HG02623 (cell line): ENCODE measurements at regions not wholly inside any gene's neighbourhood (a gene's known extent, or its start where the extent isn't known, plus 50 kb on each side); places are given as distances from the start of the nearest gene placed in this dataset.
A peak's percentile ranks its signal among the peaks of the same experiment; 100 is the strongest.

Source experiments
- ATAC-seq: cut with Tn5 transposase; IDR thresholded peaks from one replicate; pipeline ENCODE4 v1.9.1; 2021; ENCODE audit warnings: moderate library complexity; ENCODE audit not compliant: unreplicated experiment

DNA sequence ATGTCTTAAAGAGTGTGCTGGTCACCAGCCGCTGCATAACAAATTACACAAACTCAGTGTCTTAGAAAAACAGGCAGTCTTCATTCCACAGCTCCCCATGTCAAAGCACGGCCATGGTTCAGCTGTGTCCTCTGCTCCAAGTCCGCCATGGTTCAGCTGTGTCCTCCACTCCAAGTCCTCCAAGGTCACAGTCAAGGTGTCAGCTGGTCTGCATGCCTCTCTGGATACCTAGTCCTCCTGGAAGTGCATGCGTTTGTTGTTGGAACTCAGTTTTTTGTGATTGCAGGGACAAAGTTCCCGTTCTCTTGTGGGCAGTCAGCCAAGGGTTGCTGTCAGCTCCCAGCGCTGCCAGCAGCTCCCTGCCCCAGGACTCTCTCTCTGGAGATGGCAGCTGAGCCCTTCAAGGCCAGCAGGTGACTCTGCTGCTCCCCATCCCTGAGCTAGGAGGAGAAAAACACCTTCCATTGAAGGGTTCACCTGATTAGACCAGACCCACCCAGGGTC, 304.0 kb upstream of the MYT1L start:
- ATAC-seq, result no peak

- ATAC-seq, result no peak
Measured at GRCh38 chr2:2633017-2633416, 301.9 kb upstream of the MYT1L start.

GRCh38 chr2:2623939-2624338, 292.9 kb upstream of the MYT1L start:
- no peak for ATAC-seq

- no peak for ATAC-seq
Measured at GRCh38 chr2:2621855-2622254, 290.8 kb upstream of the MYT1L start.

DNA sequence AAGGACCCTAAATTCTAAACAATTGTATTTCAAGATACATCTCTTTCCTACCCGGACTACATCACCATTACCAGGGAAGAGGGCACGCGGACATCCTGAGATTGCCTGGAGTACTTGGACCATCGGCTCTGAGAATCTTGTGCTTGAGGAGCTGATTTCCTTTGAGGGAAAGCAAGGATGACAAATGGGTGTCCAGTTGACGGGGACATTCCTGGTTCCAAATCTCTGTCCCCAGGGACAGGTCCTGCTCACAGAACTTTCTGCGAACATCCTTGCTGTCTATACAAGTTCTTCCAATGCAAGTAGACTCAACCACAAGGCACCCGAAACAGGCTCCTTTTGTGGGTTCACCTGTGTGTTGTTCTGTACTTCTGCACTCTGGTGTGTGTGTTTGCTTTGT, 289.5 kb upstream of the MYT1L start:
- ATAC-seq, result no peak

DNA sequence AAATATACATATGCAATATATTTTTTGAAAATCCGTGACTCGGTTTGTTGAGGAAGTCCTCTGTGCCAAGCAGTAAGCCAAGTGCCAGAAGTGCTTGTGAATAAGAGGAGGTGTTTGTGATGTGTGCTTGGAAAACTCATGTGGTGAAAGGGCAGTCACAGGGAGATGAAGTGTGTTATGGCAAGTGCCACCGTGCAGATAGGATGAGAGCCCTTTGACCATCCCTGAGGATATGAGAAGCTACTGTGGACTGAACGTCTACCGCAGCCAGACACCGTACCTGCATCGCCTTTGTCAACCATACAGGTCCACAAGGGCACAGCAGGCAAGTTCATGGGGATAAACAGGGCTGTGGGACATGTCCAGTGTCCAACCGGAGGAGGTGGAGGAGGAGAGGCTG, 288.9 kb upstream of the MYT1L start:
- ATAC-seq, result no peak

- ATAC-seq, result no peak
Measured at GRCh38 chr2:2614452-2614851, 283.4 kb upstream of the MYT1L start.

- peak; percentile 100 for ATAC-seq
Measured at GRCh38 chr2:2613279-2614199, 282.5 kb upstream of the MYT1L start.

GRCh38 chr2:2610751-2611150, 279.7 kb upstream of the MYT1L start:
- ATAC-seq, result no peak

DNA sequence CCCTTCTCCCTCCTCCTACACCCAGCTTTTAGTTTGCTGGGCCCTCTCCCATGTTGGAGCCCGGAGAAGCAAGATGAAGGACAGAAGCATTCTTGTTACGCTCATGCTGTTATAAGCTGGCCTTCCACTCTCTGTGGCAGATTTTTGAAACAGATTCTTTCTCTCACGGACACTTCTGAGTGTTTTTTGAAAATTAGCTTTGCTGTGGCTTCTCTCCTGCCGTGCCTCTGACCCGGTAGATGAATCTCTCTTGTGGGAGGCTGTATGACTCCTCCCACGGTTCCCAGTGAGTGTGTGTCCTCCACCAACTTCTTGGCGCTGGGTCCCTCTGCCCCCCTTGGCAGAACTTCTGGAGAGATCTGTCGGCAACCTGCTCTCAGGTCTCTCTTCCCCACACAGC, 269.3 kb upstream of the MYT1L start:
- ATAC-seq, result no peak

DNA sequence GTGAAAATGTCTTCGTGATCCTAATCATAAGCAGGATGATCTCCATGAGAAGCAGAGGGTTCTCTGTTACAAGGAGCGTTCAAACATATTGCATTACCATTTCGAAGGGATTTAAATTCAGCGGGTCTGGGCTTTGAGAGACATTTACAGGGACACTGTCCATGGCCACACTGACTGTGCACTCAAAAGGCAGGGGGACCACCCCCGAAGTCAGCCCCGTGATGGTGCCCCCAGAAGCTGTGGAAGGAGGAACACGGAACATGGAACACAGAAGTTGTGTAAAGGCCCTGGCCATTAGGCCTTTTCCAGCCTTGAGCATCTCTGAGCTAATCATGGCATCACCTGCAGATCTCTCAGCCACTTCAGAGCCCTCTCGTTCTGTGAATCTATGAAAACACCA, 268.4 kb upstream of the MYT1L start:
- ATAC-seq, result no peak

- no peak for ATAC-seq
Measured at GRCh38 chr2:2597712-2598111, 266.6 kb upstream of the MYT1L start.

DNA sequence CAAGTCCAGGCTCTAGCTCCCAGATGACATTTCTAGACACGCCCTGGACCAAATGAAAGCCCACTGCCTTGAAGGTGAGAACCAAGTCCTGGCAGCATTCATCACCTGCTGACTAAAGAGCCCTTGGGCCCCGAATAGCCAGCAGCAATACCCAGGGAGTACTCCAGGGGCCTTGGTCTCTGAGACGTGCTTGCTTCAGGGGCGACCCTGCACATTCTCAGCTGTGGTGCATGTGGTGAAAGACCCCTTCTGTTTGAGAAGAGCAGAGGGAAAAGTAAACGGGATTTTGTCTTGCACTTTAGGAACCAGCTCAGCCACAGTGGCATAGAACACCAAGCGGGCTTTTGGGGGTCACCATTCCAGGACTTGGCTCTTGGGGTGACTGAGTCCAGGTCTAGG, 260.5 kb upstream of the MYT1L start:
- no peak for ATAC-seq

- no peak for ATAC-seq
Measured at GRCh38 chr2:2590841-2591541, 259.9 kb upstream of the MYT1L start.

DNA sequence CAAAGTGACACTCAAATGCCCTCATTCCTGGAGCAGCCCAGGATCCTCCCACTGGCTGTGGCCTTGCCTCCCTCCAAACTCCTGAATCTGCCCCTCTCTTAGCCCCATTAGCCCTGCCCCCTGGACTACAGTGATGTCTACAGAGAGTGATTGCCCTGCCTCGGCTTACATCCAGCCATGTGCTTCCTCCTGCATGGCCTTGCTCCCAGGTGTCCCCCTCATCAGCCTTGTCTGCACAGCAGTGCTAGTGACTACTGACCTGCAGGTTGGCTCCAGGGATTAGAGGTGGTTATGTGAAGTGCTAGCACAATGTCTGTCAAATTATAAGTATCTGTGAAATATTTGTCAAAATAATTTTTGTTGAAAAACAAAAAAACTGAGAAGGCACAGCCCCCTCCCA, 259.1 kb upstream of the MYT1L start:
- no peak for ATAC-seq

DNA sequence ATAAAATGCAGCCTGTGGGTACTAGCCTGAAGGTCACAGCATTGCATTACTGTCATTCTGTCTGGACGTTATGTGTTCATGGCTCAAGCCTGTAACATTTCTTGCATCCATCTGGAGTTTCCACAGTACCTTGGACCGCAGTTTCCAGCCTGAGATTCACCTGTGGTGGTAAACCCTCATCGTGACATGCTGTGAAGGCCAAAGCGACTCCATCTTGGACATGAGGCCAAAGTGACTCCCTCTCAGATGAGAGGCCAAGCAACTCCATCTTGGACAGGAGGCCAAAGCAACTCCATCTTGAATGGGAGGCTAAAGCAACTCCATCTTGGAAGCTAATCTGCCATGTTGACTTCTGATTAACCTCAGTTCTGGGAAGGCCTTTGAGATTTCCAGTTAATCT, 257.7 kb upstream of the MYT1L start:
- no peak for ATAC-seq

- ATAC-seq, result no peak
Measured at GRCh38 chr2:2587354-2587753, 256.3 kb upstream of the MYT1L start.

GRCh38 chr2:2586931-2587330, 255.9 kb upstream of the MYT1L start:
- no peak for ATAC-seq

- no peak for ATAC-seq
Measured at GRCh38 chr2:2586068-2586776, 255.1 kb upstream of the MYT1L start.

DNA sequence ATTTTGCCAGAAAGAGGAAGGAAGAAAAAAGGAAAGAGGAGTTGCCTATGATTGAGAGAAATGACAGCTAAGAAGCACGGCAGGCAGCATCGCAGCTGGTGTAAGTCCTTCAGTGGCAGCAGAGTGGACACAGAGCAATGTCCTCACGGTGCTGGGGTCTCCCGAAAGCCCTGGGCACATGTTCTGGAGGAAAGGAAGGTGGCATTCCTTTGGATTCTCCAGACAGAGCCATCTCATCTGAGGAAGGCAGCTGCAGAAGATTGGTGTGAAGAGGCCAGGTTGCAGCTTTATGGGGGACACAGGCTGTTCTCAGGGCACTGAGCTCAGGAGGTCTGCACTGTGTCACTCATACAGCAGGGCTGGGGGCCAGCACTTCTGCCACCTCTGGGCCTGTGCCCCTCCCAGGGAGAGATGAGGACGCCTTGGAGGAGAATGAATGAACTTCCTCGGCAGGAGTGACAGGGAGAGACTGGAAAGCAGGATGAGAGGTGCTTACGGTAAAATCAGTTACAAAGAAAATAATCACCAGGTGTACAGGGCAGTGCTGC, 252.0 kb upstream of the MYT1L start:
- no peak for ATAC-seq
